H1 (cell line): ENCODE measurements at regions not wholly inside any gene's neighbourhood (a gene's known extent, or its start where the extent isn't known, plus 50 kb on each side); places are given as distances from the start of the nearest gene placed in this dataset.
"Not testable (repeated sequence)": the region's sequence is repeated elsewhere in the genome, so short reads cannot be mapped to it uniquely, and the experiment has no call there.

ENCODE experiments used
- CHD2 ChIP-seq: IDR thresholded peaks from 2 replicates; pipeline ENCODE4 v1.6.1; 2012; ENCODE audit warnings: low read length, improper control_type of control experiment
- EGR1 ChIP-seq: IDR thresholded peaks from 2 replicates; pipeline ENCODE4 v1.6.1; 2011; ENCODE audit warnings: low read depth, low read length, borderline replicate concordance
- JUND ChIP-seq: IDR thresholded peaks from 2 replicates; pipeline ENCODE4 v1.6.1; 2011; ENCODE audit warnings: mild to moderate bottlenecking, improper control_type of control experiment, low read length
- KDM1A ChIP-seq: fragments of 200-600, 300-600 bp; sonication (generic); IDR thresholded peaks from 2 replicates; pipeline ENCODE4 v1.7.1; 2016; ENCODE audit warnings: mild to moderate bottlenecking, low read length, borderline replicate concordance
- POLR2A ChIP-seq, 2 experiments: IDR thresholded peaks; 1 replicate in 1 of 2; 2 replicates in 1 of 2; pipeline ENCODE4 v1.6.1; 2011; ENCODE audit warnings: low read depth in 2 of 2, low read length in 2 of 2, mild to moderate bottlenecking in 2 of 2; ENCODE audit errors: control extremely low read depth in 1 of 2
- POLR2AphosphoS5 ChIP-seq: IDR thresholded peaks from 2 replicates; pipeline ENCODE4 v1.6.1; 2011; ENCODE audit warnings: low read depth, low read length
- SUZ12 ChIP-seq: fragments of 200-600 bp; sonication (generic); IDR thresholded peaks from 2 replicates; pipeline ENCODE4 v1.6.1; 2012; ENCODE audit warnings: mild to moderate bottlenecking, inconsistent platforms, low read length, moderate library complexity, mixed read lengths
- TF ChIP-seq, protein P1 (sequence below), 3 experiments: IDR thresholded peaks; 1 replicate in 2 of 3; 2 replicates in 1 of 3; pipeline versions ENCODE4 v1.5.1 to v1.6.1; 2011; ENCODE audit warnings: low read length in 3 of 3, mild to moderate bottlenecking in 3 of 3, inconsistent platforms in 2 of 3, low read depth in 1 of 3, moderate library complexity in 1 of 3; ENCODE audit not compliant: insufficient read depth in 1 of 3; ENCODE audit errors: control extremely low read depth in 1 of 3
- TF ChIP-seq, protein P2 (sequence below): IDR thresholded peaks from 2 replicates; pipeline ENCODE4 v1.6.1; 2011; ENCODE audit warnings: low read depth, mild to moderate bottlenecking, low read length; ENCODE audit not compliant: insufficient read depth

DNA sequence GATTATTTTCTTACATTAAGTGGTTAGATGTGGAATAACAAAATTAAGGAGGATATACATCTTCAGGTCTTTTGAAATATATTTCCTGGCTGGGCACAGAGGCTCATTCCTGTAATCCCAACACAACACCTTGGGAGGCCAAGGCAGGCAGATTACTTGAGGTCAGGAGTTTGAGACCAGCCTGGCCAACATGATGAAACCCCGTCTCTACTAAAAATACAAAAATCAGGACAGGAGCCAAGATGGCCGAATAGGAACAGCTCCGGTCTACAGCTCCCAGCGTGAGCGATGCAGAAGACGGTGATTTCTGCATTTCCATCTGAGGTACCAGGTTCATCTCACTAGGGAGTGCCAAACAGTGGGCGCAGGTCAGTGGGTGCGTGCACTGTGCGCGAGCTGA is 95.6 kb upstream of the SPAG17 start:
- TF ChIP-seq KDM1A; POLR2AphosphoS5; EGR1; POLR2A (IDR thresholded peaks at IDR 0.05; ENCODE audit: control extremely low read depth in 1 of 2, low read depth in 2 of 2, low read length in 2 of 2); SUZ12; JUND; CHD2: not testable (repeated sequence)
- TF ChIP-seq, protein P1, sequence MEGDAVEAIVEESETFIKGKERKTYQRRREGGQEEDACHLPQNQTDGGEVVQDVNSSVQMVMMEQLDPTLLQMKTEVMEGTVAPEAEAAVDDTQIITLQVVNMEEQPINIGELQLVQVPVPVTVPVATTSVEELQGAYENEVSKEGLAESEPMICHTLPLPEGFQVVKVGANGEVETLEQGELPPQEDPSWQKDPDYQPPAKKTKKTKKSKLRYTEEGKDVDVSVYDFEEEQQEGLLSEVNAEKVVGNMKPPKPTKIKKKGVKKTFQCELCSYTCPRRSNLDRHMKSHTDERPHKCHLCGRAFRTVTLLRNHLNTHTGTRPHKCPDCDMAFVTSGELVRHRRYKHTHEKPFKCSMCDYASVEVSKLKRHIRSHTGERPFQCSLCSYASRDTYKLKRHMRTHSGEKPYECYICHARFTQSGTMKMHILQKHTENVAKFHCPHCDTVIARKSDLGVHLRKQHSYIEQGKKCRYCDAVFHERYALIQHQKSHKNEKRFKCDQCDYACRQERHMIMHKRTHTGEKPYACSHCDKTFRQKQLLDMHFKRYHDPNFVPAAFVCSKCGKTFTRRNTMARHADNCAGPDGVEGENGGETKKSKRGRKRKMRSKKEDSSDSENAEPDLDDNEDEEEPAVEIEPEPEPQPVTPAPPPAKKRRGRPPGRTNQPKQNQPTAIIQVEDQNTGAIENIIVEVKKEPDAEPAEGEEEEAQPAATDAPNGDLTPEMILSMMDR (IDR thresholded peaks at IDR 0.05; ENCODE audit: control extremely low read depth in 1 of 3, insufficient read depth in 1 of 3, low read depth in 1 of 3, low read length in 3 of 3) = not testable (repeated sequence)
- TF ChIP-seq, protein P2, sequence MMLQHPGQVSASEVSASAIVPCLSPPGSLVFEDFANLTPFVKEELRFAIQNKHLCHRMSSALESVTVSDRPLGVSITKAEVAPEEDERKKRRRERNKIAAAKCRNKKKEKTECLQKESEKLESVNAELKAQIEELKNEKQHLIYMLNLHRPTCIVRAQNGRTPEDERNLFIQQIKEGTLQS = not testable (repeated sequence)
